GM23338 (cell line): ENCODE measurements at regions not wholly inside any gene's neighbourhood (a gene's known extent, or its start where the extent isn't known, plus 50 kb on each side); places are given as distances from the start of the nearest gene placed in this dataset.
A peak's percentile ranks its signal among the peaks of the same experiment; 100 is the strongest.

Source experiments
- ATAC-seq: fragments of 200-7000 bp; cut with Tn5 transposase; 3 replicates; pipeline ENCODE4 v1.9.1; 2020
- DNase-seq: peaks from one replicate; pipeline ENCODE4 v3.0.0-alpha.2; 2015; ENCODE audit warnings: low spot score
- H2AFZ ChIP-seq: fragments of 200-600 bp; sonication (generic); 2 replicates; pipeline ENCODE4 v1.8.0; 2016; ENCODE audit warnings: antibody characterized with exemption, mild to moderate bottlenecking, moderate library complexity
- H3F3A ChIP-seq: fragments of 200-600 bp; sonication (generic); replicated peaks from 2 replicates; pipeline ENCODE4 v1.8.0; 2017; ENCODE audit warnings: antibody characterized with exemption, mixed run types, low read depth
- H3K27ac ChIP-seq: fragments of 200-600 bp; sonication (generic); 2 replicates; pipeline ENCODE4 v1.6.1; 2016; ENCODE audit warnings: low read depth
- H3K27me3 ChIP-seq: fragments of 200-600 bp; sonication (generic); 2 replicates; pipeline ENCODE4 v1.8.0; 2016; ENCODE audit warnings: mild to moderate bottlenecking, mixed run types, moderate library complexity; ENCODE audit not compliant: insufficient read depth
- H3K36me3 ChIP-seq: fragments of 200-600 bp; sonication (generic); 2 replicates; pipeline ENCODE4 v1.8.0; 2016; ENCODE audit warnings: mild to moderate bottlenecking; ENCODE audit not compliant: insufficient read depth
- H3K4me1 ChIP-seq: fragments of 200-600 bp; sonication (generic); 2 replicates; pipeline ENCODE4 v1.8.0; 2016; ENCODE audit warnings: mild to moderate bottlenecking, moderate library complexity; ENCODE audit not compliant: insufficient read depth
- H3K4me2 ChIP-seq: fragments of 200-600 bp; sonication (generic); 2 replicates; pipeline ENCODE4 v1.7.1; 2017; ENCODE audit warnings: mixed run types
- H3K4me3 ChIP-seq: fragments of 200-600 bp; sonication (generic); 2 replicates; pipeline ENCODE4 v1.6.1; 2016; ENCODE audit warnings: mixed run types
- H3K79me2 ChIP-seq: fragments of 200-600 bp; sonication (generic); replicated peaks from 2 replicates; pipeline ENCODE4 v1.8.0; 2017; ENCODE audit warnings: mild to moderate bottlenecking; ENCODE audit not compliant: insufficient read depth
- H3K9me2 ChIP-seq: fragments of 200-600 bp; sonication (generic); 2 replicates; pipeline ENCODE4 v1.8.0; 2017; ENCODE audit not compliant: insufficient read depth
- H4K20me1 ChIP-seq: fragments of 200-600 bp; sonication (generic); replicated peaks from 2 replicates; pipeline ENCODE4 v1.8.0; 2017; ENCODE audit warnings: mild to moderate bottlenecking; ENCODE audit not compliant: insufficient read depth
- H3K27ac Mint-ChIP-seq: 2 replicates; pipeline ENCODE4 v1.8.0; 2020; ENCODE audit warnings: inconsistent platforms, mild to moderate bottlenecking, moderate library complexity, mixed read lengths
- H3K27me3 Mint-ChIP-seq: 3 replicates; pipeline ENCODE4 v1.8.0; 2022; ENCODE audit warnings: low read depth, mild to moderate bottlenecking, moderate library complexity, mixed read lengths, inconsistent platforms; ENCODE audit not compliant: insufficient read depth, poor library complexity
- H3K36me3 Mint-ChIP-seq: 3 replicates; pipeline ENCODE4 v1.8.0; 2021; ENCODE audit warnings: low read depth, mild to moderate bottlenecking, inconsistent platforms, moderate library complexity, mixed read lengths
- H3K4me1 Mint-ChIP-seq: 3 replicates; pipeline ENCODE4 v1.8.0; 2020; ENCODE audit warnings: mild to moderate bottlenecking, inconsistent platforms, mixed read lengths
- H3K4me3 Mint-ChIP-seq: 3 replicates; pipeline ENCODE4 v1.8.0; 2021; ENCODE audit warnings: moderate library complexity, mild to moderate bottlenecking, inconsistent platforms, mixed read lengths
- H3K9me3 Mint-ChIP-seq: 3 replicates; pipeline ENCODE4 v1.8.0; 2020; ENCODE audit warnings: moderate library complexity, mild to moderate bottlenecking, inconsistent platforms, mixed read lengths
- CTCF ChIP-seq, 2 experiments: fragments of 200-600 bp in 1 of 2; sonication (generic) in 1 of 2; conservative IDR thresholded peaks; 2 replicates each; pipeline versions ENCODE4 v1.5.1 to v1.6.1; 2016 to 2017; ENCODE audit warnings: antibody characterized with exemption in 2 of 2, low read depth in 2 of 2, mild to moderate bottlenecking in 2 of 2, moderate library complexity in 1 of 2
- ETS1 ChIP-seq: IDR thresholded peaks from 2 replicates; pipeline ENCODE4 v1.6.1; 2016; ENCODE audit warnings: antibody characterized with exemption
- EZH2 ChIP-seq: fragments of 200-600 bp; sonication (generic); IDR thresholded peaks from one replicate; pipeline ENCODE4 v1.8.0; 2017; ENCODE audit warnings: antibody characterized with exemption, mild to moderate bottlenecking, low read depth; ENCODE audit not compliant: unreplicated experiment
- EZH2phosphoT487 ChIP-seq: fragments of 200-600 bp; sonication (generic); IDR thresholded peaks from one replicate; pipeline ENCODE4 v1.8.1; 2018; ENCODE audit warnings: antibody characterized with exemption; ENCODE audit not compliant: unreplicated experiment
- JUNB ChIP-seq: IDR thresholded peaks from one replicate; pipeline ENCODE4 v1.6.1; 2016; ENCODE audit warnings: antibody characterized with exemption; ENCODE audit not compliant: unreplicated experiment
- NANOG ChIP-seq: IDR thresholded peaks from 2 replicates; pipeline ENCODE4 v1.6.1; 2016; ENCODE audit warnings: antibody characterized with exemption, borderline replicate concordance
- POLR2AphosphoS5 ChIP-seq: IDR thresholded peaks from 2 replicates; pipeline ENCODE4 v1.6.1; 2016; ENCODE audit warnings: antibody characterized with exemption, low read depth
- REST ChIP-seq: IDR thresholded peaks from one replicate; pipeline ENCODE4 v1.6.1; 2018; ENCODE audit warnings: antibody characterized with exemption; ENCODE audit not compliant: unreplicated experiment
- STAT1 ChIP-seq: IDR thresholded peaks from one replicate; pipeline ENCODE4 v1.6.1; 2016; ENCODE audit warnings: antibody characterized with exemption; ENCODE audit not compliant: unreplicated experiment

- H3K9me2 ChIP-seq: 0 out of 2 replicates have a peak, but pooled peaks cover 2% of the 10 kb centered on the region
- no peak overlapping the region for H3K4me2 ChIP-seq
- no peak overlapping the region for H3K27ac Mint-ChIP-seq
- H3K27ac ChIP-seq: no peak overlapping the region
- H3K4me1 Mint-ChIP-seq: peaks cover 6% of the 10 kb centered on the region
- H3K36me3 ChIP-seq: no peaks in the 10 kb centered on the region
- TF ChIP-seq EZH2phosphoT487 (no peak), NANOG (no peak), POLR2AphosphoS5 (no peak), CTCF (conservative IDR thresholded peaks at IDR 0.05; ENCODE audit: low read depth in 2 of 2) (no peak), REST (no peak), ETS1 (no peak), JUNB (no peak), STAT1 (no peak), EZH2 (no peak)
- H2AFZ ChIP-seq: 0 out of 2 replicates have a peak overlapping the region, but pooled peaks have one; percentile 14
- no peaks in the 10 kb centered on the region; the same call in 2 of the 3 replicates for H3K36me3 Mint-ChIP-seq
- H3K4me3 ChIP-seq: no peak overlapping the region
- no peaks in the 10 kb centered on the region for H3F3A ChIP-seq
- DNase-seq: no peak
- no peaks in the 10 kb centered on the region for H3K9me3 Mint-ChIP-seq
- H3K79me2 ChIP-seq: no peaks in the 10 kb centered on the region
- H3K4me1 ChIP-seq: no peaks in the 10 kb centered on the region
- no peaks in the 10 kb centered on the region for H4K20me1 ChIP-seq
- no peak overlapping the region for H3K4me3 Mint-ChIP-seq
- no peak for ATAC-seq
- no peaks in the 10 kb centered on the region for H3K27me3 ChIP-seq
- H3K27me3 Mint-ChIP-seq: peaks cover 10% of the 10 kb centered on the region
These were observed 244.3 kb downstream of the TTLL2 start for GRCh38 chr6:167569041-167569805.
